ENCODE measurements at regions not wholly inside any gene's neighbourhood (a gene's known extent, or its start where the extent isn't known, plus 50 kb on each side); places are given as distances from the start of the nearest gene placed in this dataset.

DNA sequence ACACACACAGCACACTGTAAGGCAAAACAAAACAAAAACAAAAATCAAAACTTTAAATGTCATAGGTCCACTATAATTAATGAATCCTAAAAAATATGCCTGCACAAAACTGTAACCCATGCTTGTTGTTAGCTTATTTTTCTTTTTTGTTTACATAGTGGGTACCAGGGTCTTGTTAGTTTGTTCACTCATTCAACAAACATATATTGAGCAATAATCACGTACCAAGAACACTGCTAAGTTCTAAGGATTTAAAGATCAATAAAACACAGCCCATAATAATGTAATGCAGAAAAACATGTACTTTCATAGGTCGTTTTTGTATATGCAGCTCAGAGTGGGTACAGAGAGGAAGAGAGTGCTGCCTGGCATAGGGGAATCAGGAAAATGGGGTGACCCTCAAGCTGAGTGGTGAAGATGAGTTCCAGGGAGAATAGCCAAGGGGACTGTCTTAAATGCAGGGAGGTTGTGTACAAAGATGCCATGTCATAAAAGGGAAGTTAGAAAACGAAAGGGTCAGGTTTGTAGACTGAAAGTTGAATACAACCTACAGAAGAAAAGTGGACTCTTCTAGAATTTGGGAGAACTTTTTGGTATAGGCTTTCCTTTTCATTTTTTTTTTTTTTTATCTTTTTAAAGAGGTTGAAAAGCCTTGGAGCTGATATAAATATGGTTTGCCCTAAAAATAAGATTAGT lies 113.3 kb upstream of the TBX18 start:
- no peak overlapping the region for H3K14ac ChIP-seq (ENCODE audit: insufficient read depth, low read length)
- H4K91ac ChIP-seq (ENCODE audit: insufficient read length, low read depth, low read length) = no peak overlapping the region
- DNase-seq = no peak
- H3K79me1 ChIP-seq (ENCODE audit: insufficient read depth, low read depth, low read length, poor library complexity, severe bottlenecking) = no peaks in the 10 kb centered on the region
- no peak overlapping the region for H3K4me2 ChIP-seq (ENCODE audit: insufficient read depth, insufficient read length, low read length)
- no peak overlapping the region for H3K18ac ChIP-seq (ENCODE audit: insufficient read length, low read depth, low read length)
- H2BK15ac ChIP-seq (ENCODE audit: low read depth, low read length) = no peak overlapping the region
- H4K8ac ChIP-seq (replicated peaks; ENCODE audit: insufficient read length, low read depth, low read length) = no peak overlapping the region
- no peak overlapping the region for H3T11ph ChIP-seq (ENCODE audit: low read length)
- no peaks in the 10 kb centered on the region for H3K27me3 ChIP-seq (ENCODE audit: insufficient read depth, low read length)
- no peak overlapping the region for H4K5ac ChIP-seq (ENCODE audit: insufficient read length, low read depth, low read length)
- Mint-ChIP-seq H3K27me3 (ENCODE audit: low read depth) (no peaks in the 10 kb centered on the region), H3K36me3 (ENCODE audit: insufficient read depth in 1 of 3, low read depth in 3 of 3) (no peaks in the 10 kb centered on the region), H3K9me3 (peaks cover 0 to 3% of the 10 kb centered on the region in 2 experiments; a peak in 1 of 5 replicates), H3K4me3 (no peak overlapping the region), H3K4me1 (no peaks in the 10 kb centered on the region), H3K27ac (peak overlapping the region in 2 of 3 experiments; percentile 30 to 80; a peak in 3 of 7 replicates)
- H4K20me1 ChIP-seq (ENCODE audit: control insufficient read depth, insufficient read depth, insufficient read length) = no peaks in the 10 kb centered on the region
- no peak overlapping the region for H3K9ac ChIP-seq (ENCODE audit: extremely low read depth, insufficient read length, low read length)
- WGBS (ENCODE audit: extremely low coverage, insufficient read length, low lambda C conversion rate) = no CpG with 5 or more reads among the region's 3 CpGs
- no peak overlapping the region for H2BK5ac ChIP-seq (ENCODE audit: insufficient read length, low read length)
- TF ChIP-seq CTCF (conservative IDR thresholded peaks at IDR 0.05) = no peak
- no peaks in the 10 kb centered on the region for H3K23me2 ChIP-seq (ENCODE audit: insufficient read length, low read depth, low read length, poor library complexity, severe bottlenecking)
- H3K79me2 ChIP-seq (ENCODE audit: insufficient read depth, low read length) = no peaks in the 10 kb centered on the region
- no peak overlapping the region for H3K27ac ChIP-seq (ENCODE audit: insufficient read length, low read depth, low read length)
- no peak overlapping the region for H2BK12ac ChIP-seq (ENCODE audit: insufficient read length, low read depth, low read length)
- H3K56ac ChIP-seq (ENCODE audit: insufficient read length, low read depth, low read length) = no peak overlapping the region
- no peak overlapping the region for H2BK20ac ChIP-seq (ENCODE audit: low read depth, low read length, poor library complexity, severe bottlenecking)
- H2AK5ac ChIP-seq (ENCODE audit: insufficient read length, low read length) = no peak overlapping the region
- H2AFZ ChIP-seq (ENCODE audit: low read length) = no peak overlapping the region
- H3K4me1 ChIP-seq (ENCODE audit: insufficient read depth, low read length) = no peaks in the 10 kb centered on the region
- H2BK120ac ChIP-seq (ENCODE audit: low read depth, low read length, poor library complexity, severe bottlenecking) = no peak overlapping the region
- H3K4ac ChIP-seq (ENCODE audit: low read depth, low read length) = no peak overlapping the region
- no peaks in the 10 kb centered on the region for H3K9me3 ChIP-seq (ENCODE audit: control insufficient read depth, low read depth, low read length)
- H3K23ac ChIP-seq (ENCODE audit: insufficient read length, low read depth, low read length) = no peak overlapping the region

Data from H9 (cell line).